Erythroblast (primary cell): ENCODE measurements at regions not wholly inside any gene's neighbourhood (a gene's known extent, or its start where the extent isn't known, plus 50 kb on each side); places are given as distances from the start of the nearest gene placed in this dataset.

ENCODE experiments used
- GATA1 ChIP-seq: IDR thresholded peaks from 2 replicates; pipeline ENCODE4 v1.6.1; 2011; ENCODE audit warnings: low read depth, mild to moderate bottlenecking, control low read depth, low read length, moderate library complexity
- POLR2A ChIP-seq: IDR thresholded peaks from 2 replicates; pipeline ENCODE4 v1.6.1; 2011; ENCODE audit warnings: mild to moderate bottlenecking, low read length

DNA sequence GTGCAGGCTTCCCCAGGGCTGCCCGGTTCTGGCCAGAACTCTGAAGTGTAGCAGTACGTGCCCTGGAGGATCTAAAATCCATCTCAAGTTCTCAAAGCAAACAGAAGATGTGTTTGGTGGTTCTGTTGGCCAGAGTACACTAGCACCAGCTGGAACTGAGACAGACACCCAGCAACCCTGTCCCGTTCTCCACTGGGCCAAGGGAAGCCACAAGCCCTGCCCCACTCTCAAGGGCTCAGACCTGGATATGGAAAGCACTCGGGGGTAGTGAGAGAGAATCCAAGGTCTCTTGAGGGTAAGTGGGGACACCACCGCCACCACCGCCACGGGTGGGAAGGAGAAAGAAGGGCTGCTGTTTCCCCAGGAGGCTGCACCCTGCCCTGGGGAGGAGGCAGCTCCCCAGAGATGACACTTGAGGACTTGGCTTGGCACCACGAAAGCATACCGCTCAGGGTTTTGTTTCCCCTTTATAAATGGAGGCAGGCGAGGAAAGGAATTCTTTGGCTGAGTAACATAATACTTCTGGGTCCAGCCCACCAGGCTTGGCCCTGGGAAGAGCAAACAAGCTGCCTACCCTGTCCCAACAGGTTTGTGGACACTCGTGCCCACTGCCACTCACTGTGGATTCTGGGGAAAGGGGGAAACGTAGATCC lies 56.1 kb upstream of the POU2AF1 start:
- TF ChIP-seq POLR2A (no peak), GATA1 (no peak)
